MM.1S (cell line): ENCODE measurements at regions not wholly inside any gene's neighbourhood (a gene's known extent, or its start where the extent isn't known, plus 50 kb on each side); places are given as distances from the start of the nearest gene placed in this dataset.

ENCODE experiments used
- CTCF ChIP-seq: fragments of 300-600 bp; sonication (generic); IDR thresholded peaks from 2 replicates; pipeline ENCODE4 v1.5.1; 2016; ENCODE audit warnings: antibody characterized with exemption, low read length, mixed read lengths
- EZH2 ChIP-seq: fragments of 300-600 bp; sonication (generic); optimal IDR thresholded peaks from 2 replicates; pipeline ENCODE3; 2017; ENCODE audit warnings: low read depth, mild to moderate bottlenecking, antibody characterized with exemption, low read length, mixed read lengths

- TF ChIP-seq CTCF = no peak
- TF ChIP-seq EZH2 = no peak
Observed at GRCh38 chr7:153515359-153515758, 536.8 kb upstream of the DPP6 start.
